Activated naive CD8-positive, alpha-beta T cell treated with anti-CD3 and anti-CD28 coated beads, Interleukin-2, amount 10 ng/mL, durations not matched to agents 7 days and 5 days (primary cell): ENCODE measurements at regions not wholly inside any gene's neighbourhood (a gene's known extent, or its start where the extent isn't known, plus 50 kb on each side); places are given as distances from the start of the nearest gene placed in this dataset.

Experiments
- ATAC-seq: fragments of 150-1000 bp; cut with Tn5 transposase; one replicate; pipeline ENCODE4 v1.10.0; 2021; ENCODE audit warnings: low read depth, moderate library complexity
- POLR2A ChIA-PET: fragments of 350-600 bp; sonication (Branson Sonifier 250); formaldehyde crosslinking; loops from one replicate; lab custom pipeline; 2021; ENCODE audit warnings: antibody characterized with exemption; lab: Charles Lee
- DNase-seq: peaks from one replicate; pipeline ENCODE4 v3.0.0; 2021
- H3K27ac Mint-ChIP-seq: one replicate; pipeline ENCODE4 v1.8.0; 2022; ENCODE audit warnings: mild to moderate bottlenecking, mixed read lengths
- H3K27me3 Mint-ChIP-seq: one replicate; pipeline ENCODE4 v1.8.0; 2022; ENCODE audit warnings: mild to moderate bottlenecking, moderate library complexity, mixed read lengths
- H3K36me3 Mint-ChIP-seq: one replicate; pipeline ENCODE4 v1.8.0; 2021; ENCODE audit warnings: mild to moderate bottlenecking, mixed read lengths
- H3K4me1 Mint-ChIP-seq: one replicate; pipeline ENCODE4 v1.8.0; 2021; ENCODE audit warnings: mixed read lengths
- H3K4me3 Mint-ChIP-seq: one replicate; pipeline ENCODE4 v1.8.0; 2022; ENCODE audit warnings: mild to moderate bottlenecking, moderate library complexity, mixed read lengths
- H3K9me3 Mint-ChIP-seq: one replicate; pipeline ENCODE4 v1.8.0; 2021; ENCODE audit warnings: mixed read lengths

GRCh38 chr1:80436851-80437250, 1363.9 kb upstream of the ADGRL2 start:
- peaks cover 5% of the 10 kb centered on the region for H3K9me3 Mint-ChIP-seq
- no peak overlapping the region for H3K27ac Mint-ChIP-seq
- POLR2A ChIA-PET = no interaction called here
- H3K4me3 Mint-ChIP-seq = no peak overlapping the region
- ATAC-seq = no peak
- H3K4me1 Mint-ChIP-seq = no peaks in the 10 kb centered on the region
- no peaks in the 10 kb centered on the region for H3K27me3 Mint-ChIP-seq
- no peaks in the 10 kb centered on the region for H3K36me3 Mint-ChIP-seq
- no peak for DNase-seq

- POLR2A ChIA-PET = no interaction called here
- Mint-ChIP-seq H3K27me3 (no peaks in the 10 kb centered on the region), H3K4me3 (no peak overlapping the region), H3K4me1 (no peaks in the 10 kb centered on the region), H3K27ac (no peak overlapping the region), H3K9me3 (no peaks in the 10 kb centered on the region), H3K36me3 (no peaks in the 10 kb centered on the region)
- DNase-seq (no peak), ATAC-seq (no peak)
These were observed 1372.9 kb upstream of the ADGRL2 start for GRCh38 chr1:80427881-80428280.

GRCh38 chr1:80424249-80424648, 1376.5 kb upstream of the ADGRL2 start:
- DNase-seq (no peak), ATAC-seq (no peak)
- Mint-ChIP-seq H3K27me3 (no peaks in the 10 kb centered on the region), H3K4me1 (no peaks in the 10 kb centered on the region), H3K36me3 (no peaks in the 10 kb centered on the region), H3K27ac (no peak overlapping the region), H3K4me3 (no peak overlapping the region), H3K9me3 (no peaks in the 10 kb centered on the region)
- POLR2A ChIA-PET = no interaction called here

GRCh38 chr1:80418134-80418533, 1382.6 kb upstream of the ADGRL2 start:
- no peak overlapping the region for H3K27ac Mint-ChIP-seq
- H3K4me3 Mint-ChIP-seq = no peak overlapping the region
- no peaks in the 10 kb centered on the region for H3K27me3 Mint-ChIP-seq
- no peak for ATAC-seq
- no peak for DNase-seq
- no peaks in the 10 kb centered on the region for H3K4me1 Mint-ChIP-seq
- no peaks in the 10 kb centered on the region for H3K36me3 Mint-ChIP-seq
- peaks cover 2% of the 10 kb centered on the region for H3K9me3 Mint-ChIP-seq
- POLR2A ChIA-PET = no interaction called here

DNA sequence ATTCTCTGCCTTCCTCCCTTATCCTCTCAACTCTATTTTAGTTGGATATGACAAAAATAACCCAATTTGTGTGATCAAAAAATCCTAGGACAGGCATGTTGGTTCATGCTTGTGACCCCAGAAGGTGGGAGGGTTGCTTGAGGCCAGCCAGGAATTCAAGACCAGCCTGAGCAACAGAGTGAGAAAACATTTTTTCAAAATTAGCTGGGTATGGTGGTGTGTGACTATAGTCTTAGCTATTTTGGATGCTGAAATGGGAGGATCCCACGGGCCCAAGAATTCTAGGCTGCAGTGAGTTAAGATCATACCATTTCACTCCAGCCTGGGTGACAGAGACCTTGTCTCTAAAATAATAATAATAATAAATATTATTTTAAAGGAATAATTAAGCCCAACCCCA, 1383.1 kb upstream of the ADGRL2 start:
- POLR2A ChIA-PET = no interaction called here
- Mint-ChIP-seq H3K4me3 (no peak overlapping the region), H3K27ac (no peak overlapping the region), H3K36me3 (no peaks in the 10 kb centered on the region), H3K9me3 (peaks cover 2% of the 10 kb centered on the region), H3K27me3 (no peaks in the 10 kb centered on the region), H3K4me1 (no peaks in the 10 kb centered on the region)
- no peak for ATAC-seq
- no peak for DNase-seq

- DNase-seq = no peak
- Mint-ChIP-seq H3K4me1 (no peaks in the 10 kb centered on the region), H3K36me3 (no peaks in the 10 kb centered on the region), H3K4me3 (no peak overlapping the region), H3K9me3 (peaks cover 3% of the 10 kb centered on the region), H3K27me3 (no peaks in the 10 kb centered on the region), H3K27ac (no peak overlapping the region)
- POLR2A ChIA-PET = no interaction called here
- ATAC-seq = no peak
These were observed 1386.8 kb upstream of the ADGRL2 start for GRCh38 chr1:80413969-80414368.

DNA sequence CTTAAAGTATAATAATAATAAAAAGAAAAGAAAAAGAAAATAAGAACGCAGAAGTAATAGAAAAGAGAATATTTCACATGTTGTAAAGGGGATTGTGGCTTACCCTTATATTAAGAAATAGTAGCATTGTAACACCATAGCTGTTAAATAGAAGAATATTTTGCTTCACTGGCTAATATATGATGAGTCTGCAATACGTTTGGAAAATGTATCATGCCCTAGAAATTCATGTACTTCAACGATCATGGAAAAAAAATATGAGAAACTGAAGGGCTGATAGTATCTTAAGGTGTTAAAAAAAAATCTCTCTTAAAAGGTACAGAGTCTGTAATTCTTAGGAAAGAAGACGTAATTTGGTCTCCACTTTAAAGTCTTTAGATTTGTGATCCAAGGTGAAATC, 1390.5 kb upstream of the ADGRL2 start:
- no peak for ATAC-seq
- DNase-seq = no peak
- H3K27ac Mint-ChIP-seq = no peak overlapping the region
- no peaks in the 10 kb centered on the region for H3K4me1 Mint-ChIP-seq
- no peaks in the 10 kb centered on the region for H3K36me3 Mint-ChIP-seq
- peaks cover 2% of the 10 kb centered on the region for H3K9me3 Mint-ChIP-seq
- POLR2A ChIA-PET = no interaction called here
- no peak overlapping the region for H3K4me3 Mint-ChIP-seq
- H3K27me3 Mint-ChIP-seq = no peaks in the 10 kb centered on the region

GRCh38 chr1:80403471-80403893, 1397.0 kb upstream of the ADGRL4 start:
- Mint-ChIP-seq H3K4me1 (no peaks in the 10 kb centered on the region), H3K4me3 (no peak overlapping the region), H3K27ac (no peak overlapping the region), H3K36me3 (no peaks in the 10 kb centered on the region), H3K27me3 (no peaks in the 10 kb centered on the region), H3K9me3 (peaks cover 5% of the 10 kb centered on the region)
- no peak for DNase-seq
- ATAC-seq = no peak
- POLR2A ChIA-PET = no interaction called here

DNA sequence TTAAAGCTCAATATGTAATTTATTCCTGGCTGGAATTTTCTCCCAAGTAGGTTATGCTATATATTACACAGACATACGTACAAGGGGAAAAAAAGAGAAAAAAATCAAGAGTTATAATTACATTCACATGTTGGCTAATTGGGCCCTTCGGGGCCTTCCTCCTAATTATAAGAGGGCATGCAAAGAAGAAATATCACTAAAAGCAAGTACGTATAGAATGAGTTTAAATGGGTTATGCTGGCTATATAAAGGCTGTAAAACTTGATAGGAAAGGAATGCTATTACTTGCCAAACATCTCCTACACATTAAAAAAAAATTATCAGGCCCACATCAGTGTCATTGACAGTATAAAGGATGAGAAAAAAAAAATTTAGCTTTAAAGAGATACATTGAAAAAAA, 1396.1 kb upstream of the ADGRL4 start:
- Mint-ChIP-seq H3K9me3 (peaks cover 5% of the 10 kb centered on the region), H3K27ac (no peak overlapping the region), H3K36me3 (no peaks in the 10 kb centered on the region), H3K27me3 (no peaks in the 10 kb centered on the region), H3K4me1 (no peaks in the 10 kb centered on the region), H3K4me3 (no peak overlapping the region)
- POLR2A ChIA-PET = no interaction called here
- no peak for DNase-seq
- no peak for ATAC-seq

GRCh38 chr1:80401757-80402156, 1395.2 kb upstream of the ADGRL4 start:
- Mint-ChIP-seq H3K27me3 (no peaks in the 10 kb centered on the region), H3K36me3 (no peaks in the 10 kb centered on the region), H3K4me1 (no peaks in the 10 kb centered on the region), H3K27ac (no peak overlapping the region), H3K4me3 (no peak overlapping the region), H3K9me3 (peaks cover 5% of the 10 kb centered on the region)
- ATAC-seq (no peak), DNase-seq (no peak)
- POLR2A ChIA-PET = no interaction called here

DNA sequence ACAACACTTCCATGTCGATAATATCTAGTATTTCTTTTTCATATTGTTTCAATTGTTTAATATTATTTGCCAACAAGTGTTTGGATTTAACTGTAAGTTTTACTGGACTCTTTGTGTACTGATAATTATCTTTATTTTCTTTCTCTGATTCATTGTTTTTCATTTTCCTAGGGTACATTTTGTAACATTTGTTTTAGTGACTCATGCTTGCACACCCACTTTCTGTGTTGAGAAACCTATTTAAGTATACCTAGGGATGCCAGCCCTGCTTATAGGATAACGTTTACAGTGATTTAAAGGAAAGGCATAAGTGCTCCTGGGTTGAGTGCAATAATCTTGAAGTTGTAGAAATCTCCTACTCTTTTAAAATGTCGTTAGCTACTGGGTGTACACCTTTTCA, 1386.0 kb upstream of the ADGRL4 start:
- H3K36me3 Mint-ChIP-seq = no peaks in the 10 kb centered on the region
- DNase-seq (no peak), ATAC-seq (no peak)
- H3K9me3 Mint-ChIP-seq = peaks cover 9% of the 10 kb centered on the region
- no peak overlapping the region for H3K27ac Mint-ChIP-seq
- H3K27me3 Mint-ChIP-seq = no peaks in the 10 kb centered on the region
- POLR2A ChIA-PET = no interaction called here
- H3K4me3 Mint-ChIP-seq = no peak overlapping the region
- H3K4me1 Mint-ChIP-seq = no peaks in the 10 kb centered on the region

DNA sequence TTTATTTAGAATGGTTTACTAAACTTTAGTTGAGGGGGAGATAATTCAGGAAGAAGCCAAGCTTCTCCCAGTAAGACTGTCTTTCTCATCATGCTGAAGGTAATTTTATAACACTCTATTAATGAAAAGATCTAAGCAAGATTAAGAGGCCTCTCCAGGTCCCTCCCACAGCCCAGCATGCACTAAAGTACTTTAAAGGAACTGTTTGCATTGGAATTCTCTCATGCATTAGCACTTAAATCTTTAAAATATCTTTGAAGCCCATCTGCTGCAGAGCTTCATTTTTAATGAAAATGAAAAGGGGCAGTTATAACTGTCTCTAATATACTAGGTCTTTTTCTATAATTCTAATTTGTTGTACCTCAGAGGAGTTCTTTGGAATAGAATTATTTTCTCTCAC, 1379.1 kb upstream of the ADGRL4 start:
- Mint-ChIP-seq H3K27me3 (no peaks in the 10 kb centered on the region), H3K9me3 (peaks cover 9% of the 10 kb centered on the region), H3K36me3 (no peaks in the 10 kb centered on the region), H3K4me1 (no peaks in the 10 kb centered on the region), H3K27ac (no peak overlapping the region), H3K4me3 (no peak overlapping the region)
- DNase-seq (no peak), ATAC-seq (no peak)
- POLR2A ChIA-PET = no interaction called here

- Mint-ChIP-seq H3K36me3 (no peaks in the 10 kb centered on the region), H3K4me1 (no peaks in the 10 kb centered on the region), H3K27me3 (no peaks in the 10 kb centered on the region), H3K4me3 (no peak overlapping the region), H3K9me3 (peaks cover 12% of the 10 kb centered on the region), H3K27ac (no peak overlapping the region)
- no peak for DNase-seq
- ATAC-seq = no peak
- POLR2A ChIA-PET = no interaction called here
These were observed 1378.4 kb upstream of the ADGRL4 start for GRCh38 chr1:80384959-80385358.

DNA sequence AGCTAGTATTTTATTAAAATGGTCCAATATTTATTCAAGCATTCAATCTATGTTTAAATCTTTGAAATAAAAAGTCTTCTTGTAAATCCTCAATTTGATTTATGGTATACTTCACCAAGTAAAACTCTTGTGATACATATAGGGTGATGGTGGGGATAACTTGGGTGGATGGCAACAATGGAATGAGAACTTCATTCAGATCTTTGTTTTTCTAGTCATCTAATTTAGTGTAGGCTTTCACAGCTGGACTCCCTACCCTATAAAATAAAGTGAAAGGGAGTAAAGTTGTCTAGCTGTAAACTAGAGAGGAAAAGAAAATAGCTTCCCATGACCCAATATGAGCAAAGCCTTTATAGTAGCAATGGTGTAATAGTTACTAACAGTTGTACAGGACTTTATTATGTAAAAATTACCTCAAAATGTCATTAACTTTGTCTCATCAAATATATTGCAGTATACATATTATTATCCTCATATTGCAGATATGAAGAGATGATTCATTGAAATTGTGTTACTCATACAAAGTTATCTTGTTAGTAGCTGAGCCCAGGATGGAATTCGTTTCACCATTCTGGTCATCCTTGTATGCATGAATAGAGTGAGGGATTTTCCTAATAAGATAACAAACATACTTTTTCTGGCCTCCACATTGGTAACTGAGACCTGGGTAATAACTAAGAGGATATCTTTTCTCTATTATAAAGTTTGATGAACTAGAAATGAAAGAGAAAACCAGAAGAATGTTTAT, 1377.7 kb upstream of the ADGRL4 start:
- H3K4me1 Mint-ChIP-seq = no peaks in the 10 kb centered on the region
- H3K36me3 Mint-ChIP-seq = no peaks in the 10 kb centered on the region
- H3K9me3 Mint-ChIP-seq = peaks cover 8% of the 10 kb centered on the region
- ATAC-seq (no peak), DNase-seq (no peak)
- H3K4me3 Mint-ChIP-seq = no peak overlapping the region
- H3K27me3 Mint-ChIP-seq = no peaks in the 10 kb centered on the region
- H3K27ac Mint-ChIP-seq = no peak overlapping the region
- POLR2A ChIA-PET = no interaction called here

DNA sequence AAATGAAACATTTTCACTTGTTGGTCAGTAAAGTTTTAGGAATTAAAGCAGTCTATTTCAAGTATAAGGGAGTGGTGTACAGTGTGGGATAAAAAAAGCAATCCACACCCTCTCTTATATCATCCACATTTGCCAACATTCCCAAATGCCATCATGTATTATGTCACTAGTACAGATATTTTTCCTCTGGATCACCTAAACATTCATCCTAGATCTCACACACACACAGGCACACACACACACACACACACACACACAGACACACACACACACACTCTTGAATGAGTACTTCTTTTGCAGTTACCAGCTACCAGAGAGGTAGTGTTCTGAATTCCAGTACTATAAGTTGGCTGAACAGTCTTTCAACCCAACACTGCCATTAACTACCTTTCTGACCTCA, 1369.1 kb upstream of the ADGRL4 start:
- no peak overlapping the region for H3K27ac Mint-ChIP-seq
- peaks cover 3% of the 10 kb centered on the region for H3K9me3 Mint-ChIP-seq

More for the DNA sequence above, 1369.1 kb upstream of the ADGRL4 start:
- Mint-ChIP-seq H3K36me3 (no peaks in the 10 kb centered on the region), H3K4me1 (no peaks in the 10 kb centered on the region), H3K27me3 (no peaks in the 10 kb centered on the region), H3K4me3 (no peak overlapping the region)
- ATAC-seq (no peak), DNase-seq (no peak)
- POLR2A ChIA-PET = no interaction called here
